HG03520 (cell line): ENCODE measurements at regions not wholly inside any gene's neighbourhood (a gene's known extent, or its start where the extent isn't known, plus 50 kb on each side); places are given as distances from the start of the nearest gene placed in this dataset.

Source experiments
- ATAC-seq: cut with Tn5 transposase; IDR thresholded peaks from one replicate; pipeline ENCODE4 v1.9.1; 2021; ENCODE audit warnings: mild to moderate bottlenecking, moderate library complexity; ENCODE audit not compliant: unreplicated experiment

DNA sequence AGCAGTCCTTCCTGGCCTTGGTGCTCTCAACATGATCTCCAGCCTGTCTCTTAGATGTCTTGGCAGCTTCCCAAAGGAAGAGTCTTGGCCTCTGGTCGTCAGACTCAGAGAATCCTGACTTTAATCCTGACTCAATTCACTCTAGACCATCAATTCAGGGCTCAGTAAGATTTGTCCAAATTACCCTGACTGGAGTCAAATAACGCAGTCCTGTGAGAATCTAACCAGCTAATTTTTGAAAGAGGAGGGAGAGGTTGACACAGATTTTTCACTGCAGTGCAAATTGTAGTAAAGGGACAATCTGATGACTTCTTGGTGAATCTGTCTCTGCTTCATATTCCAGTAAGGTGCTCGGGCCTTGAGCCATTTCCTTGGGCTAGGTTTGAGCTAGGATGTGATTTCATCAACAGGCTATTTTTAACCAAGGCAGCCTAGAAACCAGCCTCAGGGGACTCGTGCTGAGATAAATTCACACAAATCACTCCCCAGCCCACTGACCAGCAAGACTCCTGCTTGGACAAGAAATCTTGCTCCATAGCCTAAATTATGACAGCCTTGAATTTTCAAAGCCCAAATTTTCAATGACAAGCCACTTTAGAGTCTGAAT is 257.4 kb downstream of the ENC1 start:
- ATAC-seq = no peak

DNA sequence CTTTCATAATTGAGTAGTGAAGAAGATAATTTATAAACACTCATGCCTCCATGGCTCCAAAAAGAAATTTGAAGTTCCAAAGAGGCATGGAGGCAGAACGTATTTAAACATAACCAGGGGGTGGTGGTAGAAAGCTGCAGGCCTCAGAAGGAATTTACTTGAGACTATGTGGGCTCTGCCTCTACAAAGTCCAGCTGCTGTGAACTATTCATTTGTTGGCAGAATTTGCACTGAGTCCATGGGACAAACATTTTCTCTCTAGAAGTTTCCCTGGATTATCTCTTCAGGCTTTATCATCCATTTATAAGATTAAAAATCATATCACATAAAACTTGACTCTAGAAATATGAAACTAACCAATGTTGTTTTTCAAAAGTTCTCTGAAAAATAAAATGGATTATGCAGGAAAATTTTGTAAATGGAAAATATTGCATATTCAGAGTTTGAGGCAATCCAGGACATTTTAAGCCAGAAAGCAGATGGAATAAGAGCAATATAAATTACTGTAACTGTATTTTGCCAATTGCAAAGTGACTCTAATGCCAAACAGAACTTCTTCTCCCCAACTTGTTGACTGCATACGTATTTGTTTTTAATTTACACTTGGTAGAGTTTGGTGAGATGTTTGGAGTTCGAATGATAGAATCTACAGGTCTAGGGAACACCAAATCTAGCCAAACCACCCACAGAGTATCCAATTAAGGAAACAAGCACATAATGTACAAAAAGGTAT is 258.2 kb downstream of the ENC1 start:
- no peak for ATAC-seq

DNA sequence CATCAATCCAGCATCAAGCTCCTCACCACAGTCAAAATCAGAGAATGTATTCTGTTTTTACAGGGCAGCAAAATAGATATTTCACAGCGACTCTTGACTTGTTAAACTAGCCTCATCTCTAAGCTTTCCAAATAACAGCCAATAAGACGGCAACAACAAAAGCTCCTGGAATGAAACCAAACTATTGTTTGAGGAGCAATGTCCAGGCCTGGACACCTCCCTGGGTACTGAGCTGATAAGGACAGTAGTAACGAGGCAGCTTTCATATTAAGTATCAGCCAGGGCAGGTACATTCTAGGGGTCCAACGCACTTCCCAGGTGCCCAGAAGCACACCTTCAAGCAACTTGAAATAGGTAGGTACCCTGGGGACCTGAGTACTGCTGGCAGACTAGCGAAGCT is 260.3 kb downstream of the ENC1 start:
- ATAC-seq = no peak

DNA sequence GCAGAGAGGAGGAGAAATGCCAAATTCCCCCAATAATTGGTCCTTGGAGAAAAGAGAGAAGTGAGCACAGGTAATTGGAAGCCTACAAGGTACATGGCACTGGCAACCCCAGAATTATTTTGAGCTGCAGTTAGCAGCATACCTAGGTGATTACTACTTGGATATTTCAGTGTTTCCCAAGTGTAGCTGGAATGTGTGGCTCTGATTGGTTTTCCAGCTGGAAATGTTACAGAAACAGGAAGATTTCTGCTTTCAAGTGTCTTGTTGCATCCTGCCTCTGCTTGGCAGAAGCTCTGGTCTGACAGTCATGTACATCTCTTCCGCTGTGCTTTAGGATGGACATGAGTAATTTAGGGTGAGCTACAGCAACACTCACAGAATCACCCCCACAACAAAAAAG is 262.1 kb downstream of the ENC1 start:
- no peak for ATAC-seq

DNA sequence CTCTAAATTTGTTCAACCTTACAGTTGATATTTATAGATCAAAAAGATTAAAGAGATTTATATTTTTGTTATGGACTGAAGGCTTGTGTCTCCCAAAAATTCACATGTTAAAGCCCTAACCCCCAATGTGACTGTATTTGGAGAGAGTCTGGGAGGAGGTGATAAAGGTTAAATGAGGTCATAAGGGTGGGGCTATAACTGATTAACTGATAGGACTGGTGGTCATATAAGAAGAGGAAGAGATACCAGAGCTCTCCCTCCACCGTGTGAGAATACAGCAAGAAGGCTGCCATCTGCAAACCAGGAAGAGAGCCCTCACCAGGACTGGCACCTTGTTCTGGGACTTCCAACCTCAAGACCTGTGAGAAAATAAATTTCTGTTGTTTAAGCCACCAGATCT is 264.3 kb downstream of the ENC1 start:
- ATAC-seq = no peak

DNA sequence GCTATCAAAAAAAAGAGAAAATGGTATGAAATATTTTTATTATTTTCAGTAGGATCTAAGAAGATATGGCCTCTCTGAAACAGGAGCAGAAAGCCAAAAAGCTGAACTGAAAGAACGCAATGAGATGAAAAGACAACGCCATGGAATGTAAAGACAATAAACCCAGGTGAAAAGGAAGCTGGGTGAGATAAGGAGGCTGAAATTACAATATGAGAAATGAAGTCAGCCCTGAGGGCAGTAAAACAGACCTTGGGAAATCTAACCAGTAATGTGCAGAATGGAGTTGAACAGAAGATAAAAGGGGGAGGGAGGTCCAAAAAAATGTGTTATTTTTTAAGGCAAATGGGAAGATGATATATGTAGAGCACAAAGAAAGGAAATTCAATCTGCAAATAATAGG is 265.3 kb downstream of the ENC1 start:
- ATAC-seq = no peak

DNA sequence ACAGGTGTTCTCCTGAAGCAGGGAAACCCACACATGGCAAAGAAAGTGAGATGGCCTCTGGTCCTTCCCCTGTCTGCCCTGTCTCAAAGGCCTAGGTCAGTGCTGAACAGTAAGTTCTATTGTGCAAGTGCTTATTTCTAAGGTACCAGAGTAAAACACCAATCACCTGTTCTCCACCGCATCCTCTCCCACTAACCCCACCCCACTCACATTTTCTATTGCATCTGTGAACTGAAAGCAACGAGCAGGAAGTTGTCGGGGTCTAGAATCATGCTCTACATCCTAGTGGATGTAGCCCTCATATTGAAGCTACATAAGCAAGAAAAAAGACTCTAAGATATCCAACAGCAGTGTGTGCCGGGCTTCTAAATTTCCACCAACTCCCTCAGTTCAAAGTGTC is 265.9 kb downstream of the ENC1 start:
- ATAC-seq = no peak

DNA sequence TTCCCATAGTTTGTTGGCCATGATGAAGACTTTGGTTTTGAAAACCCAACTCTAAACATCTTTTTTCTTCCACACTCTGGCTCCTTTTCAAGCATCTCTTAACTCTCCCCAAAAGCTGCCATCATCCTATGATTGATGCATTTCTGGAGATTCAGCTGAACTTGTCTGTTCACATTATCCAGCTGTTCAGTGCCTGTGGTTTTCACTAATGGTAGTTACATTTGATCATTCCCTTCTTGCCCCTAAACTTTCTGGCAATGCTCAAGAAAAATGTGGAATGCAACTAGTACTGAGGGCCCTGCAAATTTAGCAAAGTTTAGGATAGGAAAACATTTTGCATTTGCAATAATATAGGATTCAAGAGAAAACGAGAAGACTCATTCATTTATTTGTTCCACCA is 267.5 kb downstream of the ENC1 start:
- no peak for ATAC-seq

DNA sequence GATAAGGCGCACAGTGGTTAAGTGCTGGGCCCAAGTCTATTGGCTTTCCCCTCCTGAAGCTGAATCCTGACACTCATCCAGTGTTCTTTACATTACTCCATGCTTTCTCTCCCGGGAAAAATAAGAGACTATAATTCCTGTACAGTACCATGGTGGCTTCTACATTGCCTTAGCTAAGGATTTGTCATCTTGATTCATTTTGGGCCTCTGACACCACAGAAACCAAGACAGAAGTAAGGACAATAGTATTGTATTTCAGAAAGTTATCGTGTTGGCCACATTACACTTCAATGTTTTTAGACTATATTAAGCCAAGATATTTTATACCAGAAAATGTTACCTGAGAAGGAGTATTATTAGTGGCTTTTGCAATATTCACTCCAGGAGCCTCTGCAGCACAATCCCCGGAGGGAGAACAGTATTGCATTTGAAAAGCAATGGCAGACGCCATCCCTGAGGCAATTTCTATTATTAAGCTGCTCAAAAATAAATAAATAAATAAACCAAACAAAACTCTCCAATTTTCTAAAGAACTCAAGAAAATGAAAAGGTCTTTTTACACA is 267.9 kb downstream of the ENC1 start:
- ATAC-seq = no peak

DNA sequence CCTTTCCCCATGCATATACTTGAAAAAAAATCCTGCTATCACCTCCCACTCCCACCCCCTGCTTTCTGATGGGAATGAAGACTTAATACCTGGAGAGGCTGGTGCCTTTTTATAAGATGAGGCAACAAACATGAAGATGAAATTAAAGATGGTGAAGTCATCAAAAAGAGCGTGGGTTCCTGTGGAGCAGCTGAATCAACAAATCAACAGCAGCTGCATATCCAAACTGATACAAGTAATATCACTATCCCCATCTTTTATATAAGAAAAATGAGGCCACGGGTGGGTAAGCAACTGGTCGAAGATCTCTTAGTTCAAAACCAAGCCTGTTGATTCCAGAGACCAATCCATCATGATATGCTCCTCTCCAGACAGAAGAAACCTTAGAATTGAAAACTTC is 268.5 kb downstream of the ENC1 start:
- no peak for ATAC-seq

DNA sequence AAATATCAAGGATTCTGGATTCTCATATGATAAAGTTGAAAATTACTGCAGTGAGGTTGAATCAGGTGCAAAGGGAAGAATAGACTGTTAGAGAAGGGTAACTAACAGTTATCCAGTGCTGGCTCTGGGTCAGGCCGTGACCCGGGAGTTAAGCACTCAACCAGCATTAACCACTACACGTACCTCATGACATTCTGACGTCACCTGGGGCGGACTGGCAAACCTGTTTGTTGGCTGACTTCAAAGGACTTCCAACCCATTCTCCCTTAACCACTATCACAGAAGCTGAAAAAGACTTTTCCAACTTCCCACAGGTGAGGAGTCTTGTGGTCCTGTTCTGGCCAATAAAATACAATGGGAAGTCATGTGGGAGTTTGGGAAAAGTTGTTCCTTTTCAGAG is 268.9 kb downstream of the ENC1 start:
- no peak for ATAC-seq

DNA sequence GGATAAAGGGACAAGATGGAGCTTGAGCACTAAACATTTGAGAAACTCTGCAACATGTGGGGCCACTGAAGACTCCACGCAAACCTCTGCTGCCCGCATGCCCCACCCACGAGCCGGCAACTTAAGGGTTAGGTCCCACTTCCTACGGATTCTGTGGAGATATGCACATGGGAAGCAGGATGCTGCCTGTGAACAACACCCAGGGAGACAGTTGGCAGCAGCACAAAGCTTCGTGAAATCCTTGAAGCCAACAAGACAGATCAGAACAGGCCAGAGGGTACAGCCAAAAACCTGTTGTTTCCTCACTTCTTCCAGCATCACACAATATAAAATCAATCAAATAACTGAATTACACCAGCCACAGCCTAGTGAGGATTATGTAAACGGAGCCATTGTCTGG is 270.4 kb downstream of the ENC1 start:
- no peak for ATAC-seq

DNA sequence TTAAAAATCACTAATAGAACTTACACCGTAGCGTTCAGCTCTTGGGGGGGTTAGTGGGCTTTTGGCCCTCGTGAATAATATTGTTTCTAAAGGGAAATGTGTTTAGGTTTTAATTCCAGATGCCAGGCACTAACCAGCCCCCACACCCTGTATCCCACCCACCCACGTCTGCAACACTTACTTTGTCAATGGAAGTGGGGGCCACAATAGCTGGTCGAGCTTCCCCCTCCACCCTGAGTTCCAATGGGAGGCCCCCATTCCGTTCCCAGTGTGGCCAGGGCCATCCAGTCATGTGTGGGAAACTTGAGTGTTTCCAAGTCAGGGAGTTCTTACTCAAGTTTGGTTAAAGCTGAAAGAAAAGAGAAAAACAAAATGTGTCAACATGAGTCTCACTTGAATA is 271.4 kb downstream of the ENC1 start:
- no peak for ATAC-seq

DNA sequence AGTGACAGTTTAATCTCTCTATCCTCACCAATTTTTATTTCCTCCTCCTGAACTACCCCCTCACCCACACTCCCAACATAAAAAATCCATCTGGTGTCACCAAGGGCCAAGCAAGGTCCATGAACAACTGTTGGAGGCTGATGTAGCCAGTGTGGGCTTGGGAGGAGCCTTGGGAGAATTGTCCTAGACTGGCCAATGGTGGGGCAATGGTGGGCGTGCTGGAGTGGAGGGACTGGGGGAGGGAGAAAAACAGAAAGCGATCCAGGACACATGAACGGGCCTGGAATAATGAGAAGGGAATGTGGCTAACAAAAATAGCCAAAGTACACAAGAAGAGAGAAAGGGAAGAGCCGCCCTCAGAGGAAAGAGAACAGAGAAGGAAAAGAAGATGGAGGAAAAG is 272.6 kb downstream of the ENC1 start:
- ATAC-seq = no peak

DNA sequence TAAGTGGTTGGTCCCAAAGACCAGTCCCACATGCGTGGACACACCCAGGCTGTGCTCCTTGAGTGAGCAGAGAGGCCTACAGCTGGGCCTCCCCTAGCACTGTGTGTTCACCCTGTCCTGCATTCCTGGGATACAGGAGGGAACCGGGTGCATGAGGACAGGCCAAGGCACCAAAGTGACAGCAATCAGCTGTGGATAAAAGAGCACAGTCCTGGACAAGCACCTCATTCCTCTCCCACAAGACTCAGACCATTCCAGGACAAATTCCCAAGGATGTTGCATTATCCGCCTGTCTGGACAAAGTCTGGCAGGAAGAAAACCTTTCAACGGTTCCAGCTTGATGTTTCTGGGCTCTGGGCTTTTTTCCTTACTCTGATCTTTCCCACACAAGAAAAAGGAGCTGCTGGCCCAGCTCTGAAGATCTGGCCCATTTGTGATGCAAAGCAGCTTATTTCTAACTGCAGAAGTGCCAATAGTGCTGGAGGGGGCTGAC is 273.2 kb downstream of the ENC1 start:
- ATAC-seq = no peak

DNA sequence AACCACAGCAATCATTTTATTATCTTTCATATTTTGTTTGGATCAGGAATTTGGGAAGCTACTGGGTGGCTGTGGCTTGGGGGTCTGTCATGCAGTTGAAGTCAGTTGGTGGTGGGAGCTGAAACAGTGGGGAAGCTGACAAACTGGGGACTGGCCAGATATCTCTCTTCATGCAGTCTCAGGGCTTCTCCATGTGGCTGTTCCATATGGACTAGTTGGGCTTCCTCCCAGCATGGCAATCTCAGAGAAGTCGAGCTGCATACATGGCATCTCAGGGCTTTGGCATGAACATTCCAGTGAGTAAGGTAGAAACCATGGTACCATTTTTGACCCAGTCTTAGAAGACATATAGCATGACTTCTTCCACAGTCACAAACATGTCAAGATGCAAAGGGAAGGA is 274.8 kb downstream of the ENC1 start:
- no peak for ATAC-seq

DNA sequence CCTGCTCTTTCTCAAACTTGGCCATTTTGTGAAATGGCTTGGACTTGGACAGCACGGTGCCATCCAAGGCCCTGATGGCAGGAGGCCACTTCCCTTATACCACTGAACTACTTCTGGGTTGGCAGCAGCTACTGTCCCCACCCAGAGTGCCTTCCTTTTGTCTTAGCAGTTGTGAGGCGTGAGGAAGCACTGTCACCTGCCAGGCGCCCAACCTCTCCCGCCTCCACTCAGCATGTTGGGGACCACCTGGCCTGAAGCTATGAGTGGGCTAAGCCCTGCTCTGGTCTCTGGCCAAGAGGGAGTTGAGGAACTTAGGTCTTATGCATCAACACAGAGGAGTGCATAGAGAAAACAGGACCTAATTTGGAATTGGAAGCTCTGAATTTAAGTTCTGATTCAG is 276.0 kb downstream of the ENC1 start:
- no peak for ATAC-seq

DNA sequence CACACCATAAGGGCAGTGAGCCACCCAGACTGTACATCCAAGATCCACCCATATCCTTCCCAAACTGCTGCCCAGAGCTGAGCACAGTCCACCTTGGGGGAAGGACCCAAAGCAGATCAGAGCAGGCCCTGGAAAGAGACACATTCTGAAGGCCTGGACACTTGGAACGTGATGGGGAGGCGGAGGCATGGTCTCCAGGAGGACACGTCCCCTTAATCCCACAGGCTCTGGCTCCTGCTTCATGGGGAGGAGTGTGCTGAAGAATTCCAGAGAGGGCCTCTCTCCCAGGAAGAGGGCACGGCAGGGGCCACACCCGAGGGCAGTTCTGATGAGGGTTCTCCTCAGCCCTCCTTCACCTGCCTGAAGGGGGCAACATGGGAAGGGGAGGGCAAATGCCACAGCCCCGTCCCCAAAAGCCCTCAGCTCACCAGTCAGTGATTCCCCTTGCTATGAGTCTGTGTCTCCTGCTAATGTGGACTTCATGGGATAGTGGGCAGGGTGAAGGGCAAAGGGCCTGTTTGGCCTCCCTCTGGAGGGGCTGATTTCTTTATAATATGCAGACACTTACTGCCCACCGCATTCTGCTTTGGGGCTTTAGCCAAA is 276.8 kb downstream of the ENC1 start:
- no peak for ATAC-seq

DNA sequence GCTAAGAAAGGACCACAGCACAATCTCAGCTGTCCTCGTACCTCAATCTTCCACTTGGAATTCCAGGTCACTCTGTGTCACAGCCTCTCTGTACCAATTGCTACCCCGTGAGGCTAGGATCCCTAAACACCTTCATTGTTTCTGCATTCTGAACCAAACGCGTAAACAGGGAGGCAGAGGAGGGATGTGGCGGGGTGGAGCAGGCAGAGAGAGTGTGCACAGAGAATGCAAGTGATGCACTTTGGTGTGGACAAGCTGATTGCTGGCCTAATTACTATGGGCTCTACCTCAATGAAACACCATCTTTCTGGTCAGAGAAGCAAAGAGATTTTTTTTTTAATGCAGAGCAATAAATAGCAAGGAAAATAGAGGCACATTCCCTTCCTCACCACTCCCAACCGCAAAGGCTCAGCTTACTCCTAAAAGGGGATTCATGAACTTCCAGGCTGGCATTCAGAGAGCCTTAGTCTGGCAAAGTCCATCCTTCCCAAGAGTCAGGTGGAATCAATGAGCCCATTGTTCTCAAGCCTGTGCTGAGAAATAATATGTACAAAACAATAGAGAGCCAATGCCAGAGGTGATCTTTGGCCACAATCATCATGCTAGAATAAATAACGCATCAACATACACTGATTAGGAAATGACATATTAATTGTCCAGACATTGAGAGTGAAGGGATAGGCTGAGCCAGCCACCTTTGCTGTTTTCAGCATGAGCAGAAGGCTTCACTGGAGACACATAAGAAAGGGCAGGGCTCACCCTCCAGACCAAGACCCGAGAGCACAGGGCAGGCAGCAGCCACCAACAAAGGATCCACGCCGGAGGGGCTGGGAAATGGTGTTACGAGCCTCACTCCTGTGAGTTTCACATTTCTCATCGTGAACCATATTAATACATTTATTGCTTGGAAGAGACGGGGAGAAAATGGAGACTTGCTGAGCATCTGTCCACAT is 278.8 kb downstream of the ENC1 start:
- ATAC-seq = no peak

DNA sequence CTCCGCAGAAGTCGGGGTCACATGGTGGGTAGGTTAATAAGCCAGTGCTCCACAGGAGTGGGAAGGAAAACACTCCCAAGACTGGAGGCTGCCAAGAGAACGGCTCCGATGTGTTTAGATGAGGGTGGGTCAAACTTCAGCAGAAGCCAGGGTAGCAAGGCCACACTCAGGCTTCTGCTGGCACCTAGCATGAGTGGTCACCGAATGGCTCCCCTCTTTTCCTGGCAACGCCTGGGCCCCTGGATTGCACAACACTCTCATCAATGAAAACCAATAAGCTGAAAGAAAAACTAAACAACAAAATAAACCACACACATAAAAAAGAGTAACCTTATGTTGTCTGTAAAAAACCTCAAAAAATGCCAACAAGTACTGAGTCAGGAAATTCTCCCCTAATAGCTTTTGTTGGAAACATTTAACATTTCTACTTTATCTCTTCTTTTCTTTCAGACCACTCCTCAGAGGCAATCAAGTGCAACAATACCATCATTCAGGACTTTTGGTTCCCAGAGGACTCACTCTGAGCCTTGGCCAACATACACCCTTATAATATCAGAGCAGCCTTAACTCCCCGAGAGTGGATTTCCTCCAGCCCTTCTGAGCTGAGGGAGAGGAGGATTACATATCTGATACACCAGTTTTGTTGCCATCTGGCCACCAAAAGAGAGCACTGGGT is 279.9 kb downstream of the ENC1 start:
- ATAC-seq = no peak
